Activated CD8-positive, alpha-beta memory T cell treated with anti-CD3 and anti-CD28 coated beads for 24 hours (primary cell): ENCODE measurements at regions not wholly inside any gene's neighbourhood (a gene's known extent, or its start where the extent isn't known, plus 50 kb on each side); places are given as distances from the start of the nearest gene placed in this dataset.

ENCODE experiments used
- DNase-seq: peaks from one replicate; pipeline ENCODE4 v3.0.0-alpha.2; 2020

GRCh38 chr12:34292736-34293625, 270.7 kb downstream of the ALG10 start:
- no peak for DNase-seq

GRCh38 chr12:34294137-34294536, 271.8 kb downstream of the ALG10 start:
- DNase-seq = no peak

GRCh38 chr12:34294671-34295365, 272.5 kb downstream of the ALG10 start:
- no peak for DNase-seq

DNA sequence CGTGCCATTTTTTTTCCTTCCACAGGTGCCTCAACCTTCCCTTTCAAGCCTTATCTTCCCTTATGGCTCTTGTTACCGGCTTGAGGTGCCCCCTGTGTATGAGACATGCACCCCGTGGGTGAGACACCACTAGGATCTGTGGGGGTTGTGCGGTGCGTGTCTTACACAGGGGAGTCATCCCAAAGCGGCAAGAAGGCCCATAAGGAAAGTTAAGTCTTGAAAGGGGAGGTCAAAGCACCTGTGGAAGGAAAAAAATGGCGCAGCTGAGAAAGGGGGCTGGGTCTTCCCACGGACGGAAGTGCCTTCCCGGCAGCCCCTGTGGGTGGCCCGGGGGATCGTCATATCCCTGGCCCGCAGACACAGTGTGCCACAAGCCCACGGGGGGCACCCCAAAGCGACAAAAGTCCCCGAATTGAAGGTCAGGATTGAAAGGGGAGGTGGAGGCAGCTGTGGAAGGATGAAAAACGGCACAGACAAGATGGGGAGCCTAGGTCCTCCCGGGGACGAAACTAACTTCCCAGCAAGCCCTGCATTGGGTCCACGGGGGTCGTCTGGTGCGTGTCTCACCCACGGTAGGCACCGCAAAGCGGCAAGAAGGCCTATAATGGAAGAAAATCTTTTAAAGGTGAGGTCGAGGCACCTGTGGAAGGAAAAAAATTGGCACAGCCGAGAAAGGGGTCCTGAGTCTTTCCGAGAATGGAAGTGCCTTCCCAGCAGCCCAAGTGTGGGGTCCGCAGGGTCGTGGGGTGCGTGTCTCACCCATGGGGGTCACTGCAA, 273.3 kb downstream of the ALG10 start:
- DNase-seq = no peak

DNA sequence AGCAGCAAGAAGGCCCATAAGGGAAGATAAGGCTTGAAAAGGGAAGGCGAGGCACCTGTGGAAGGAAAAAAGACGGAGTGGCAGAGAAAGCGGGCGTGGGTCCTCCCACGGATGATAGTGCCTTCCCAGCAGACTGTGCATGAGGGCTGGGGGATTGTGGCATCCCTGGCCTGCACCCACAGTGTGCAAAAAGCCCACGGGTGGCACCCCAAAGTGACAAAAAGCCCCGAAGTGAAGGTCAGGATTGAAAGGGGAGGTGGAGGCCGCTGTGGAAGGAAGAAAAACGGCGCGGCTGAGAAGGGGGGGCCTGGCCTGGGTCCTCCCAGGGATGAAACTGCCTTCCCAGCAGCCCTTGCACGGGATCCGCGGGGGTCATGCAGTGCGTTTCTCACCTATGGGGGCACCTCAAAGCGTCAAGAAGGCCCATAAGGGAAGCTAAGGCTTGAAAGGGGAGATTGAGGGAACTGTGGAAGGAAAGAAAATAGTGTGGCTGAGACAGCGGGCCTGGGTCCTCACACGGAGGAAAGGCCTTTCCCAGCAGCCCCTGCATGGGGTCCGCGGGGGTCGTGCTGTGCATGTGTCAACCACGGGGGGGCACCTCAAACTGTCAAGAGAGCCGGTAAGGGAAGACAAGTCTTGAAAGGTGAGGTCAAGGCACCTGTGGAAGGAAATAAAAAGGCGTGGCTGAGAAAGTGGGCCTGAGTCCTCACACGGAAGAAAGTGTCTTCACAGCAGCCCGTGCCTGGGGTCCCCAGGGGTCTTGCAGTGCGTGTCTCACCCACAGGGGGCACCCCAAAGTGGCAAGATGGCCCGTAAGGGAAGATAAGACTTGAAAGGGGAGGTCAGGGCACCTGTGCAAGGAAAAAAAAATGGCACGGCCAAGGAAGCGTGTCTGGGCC, 274.1 kb downstream of the ALG10 start:
- DNase-seq = no peak

DNA sequence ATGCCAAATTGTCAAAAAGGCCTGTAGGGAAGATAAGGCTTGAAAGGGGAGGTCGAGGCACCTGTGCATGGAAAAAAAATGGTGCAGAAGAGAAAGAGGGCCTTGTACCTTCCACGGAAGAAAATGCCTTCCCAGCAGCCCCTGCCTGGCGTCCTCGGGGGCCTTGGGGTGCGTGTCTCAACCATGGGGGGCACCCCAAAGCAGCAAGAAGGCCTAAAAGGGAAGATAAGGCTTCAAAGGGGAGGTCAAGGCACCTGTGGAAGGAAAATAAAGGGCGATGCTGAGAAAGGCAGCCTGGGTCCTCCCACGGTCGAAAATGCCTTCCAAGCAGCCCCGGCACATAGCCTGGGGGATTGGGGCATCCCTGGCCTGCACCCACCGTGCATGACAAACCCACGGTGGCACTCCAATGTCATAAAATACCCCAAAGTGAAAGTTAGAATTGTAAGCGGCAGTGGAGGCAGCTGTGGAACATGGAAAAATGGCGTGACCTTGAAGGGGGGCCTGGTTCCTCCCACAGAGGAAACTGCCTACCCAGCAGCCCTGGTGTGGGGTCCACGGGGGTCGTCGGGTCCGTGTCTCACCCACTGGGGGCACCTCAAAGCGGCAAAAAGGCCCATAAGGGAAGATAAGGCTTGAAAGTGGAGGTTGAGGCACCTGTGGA, 275.0 kb downstream of the ALG10 start:
- DNase-seq = no peak

DNA sequence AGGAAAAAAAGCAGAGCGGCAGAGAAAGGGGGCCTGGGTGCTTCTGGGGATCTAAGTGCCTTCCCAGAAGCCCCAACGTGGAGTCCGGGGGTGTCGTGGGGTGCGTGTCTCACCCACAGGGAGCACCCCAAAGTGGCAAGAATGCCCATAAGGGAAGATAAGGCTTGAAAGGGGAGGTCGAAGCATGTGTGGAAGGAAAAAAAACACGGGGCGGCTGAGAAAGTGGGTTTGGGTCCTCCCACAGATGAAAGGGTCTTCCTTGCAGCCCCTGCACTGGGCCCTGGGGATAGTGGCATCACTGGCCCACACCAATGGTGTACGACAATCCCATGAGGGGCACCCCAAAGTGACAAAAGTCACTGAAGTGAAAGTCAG, 275.5 kb downstream of the ALG10 start:
- DNase-seq = no peak

DNA sequence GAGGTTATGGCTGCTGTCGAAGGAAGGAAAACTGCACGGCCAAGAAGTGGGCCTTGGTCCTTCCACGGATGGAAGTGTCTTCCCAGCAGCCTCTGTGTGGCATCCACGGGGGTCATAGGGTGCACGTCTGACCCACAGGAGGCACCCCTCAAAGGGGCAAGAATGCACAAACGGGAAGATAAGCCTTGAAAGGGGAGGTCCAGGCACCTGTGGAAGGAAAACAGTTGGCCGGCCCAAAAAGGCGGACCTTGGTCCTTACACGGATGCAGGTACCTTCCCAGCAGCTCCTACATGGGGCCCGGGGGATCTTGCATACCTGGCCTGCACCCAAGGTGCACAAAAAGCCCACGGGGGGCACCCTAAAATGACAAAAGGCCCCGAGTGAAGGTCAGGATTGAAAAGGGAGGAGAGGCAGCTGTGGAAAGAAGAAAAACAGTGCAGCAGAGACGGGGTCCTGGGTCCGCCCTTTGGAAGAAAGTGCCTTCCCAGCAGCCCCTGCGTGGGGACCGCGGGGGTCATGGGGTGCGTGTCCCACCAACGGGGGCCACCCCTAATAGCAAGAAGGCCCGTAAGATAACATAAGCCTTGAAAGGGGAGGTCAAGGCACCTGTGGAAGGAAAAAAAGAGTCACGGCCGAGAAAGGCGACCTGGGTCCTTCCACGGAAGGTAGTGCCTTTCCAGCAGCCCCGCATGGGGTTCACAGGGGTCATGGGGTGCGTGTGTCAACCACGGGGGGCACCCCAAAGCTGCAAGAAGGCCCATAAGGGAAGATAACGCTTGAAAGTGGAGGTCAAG, 276.1 kb downstream of the ALG10 start:
- DNase-seq = no peak

GRCh38 chr12:34298971-34299801, 276.9 kb downstream of the ALG10 start:
- no peak for DNase-seq

DNA sequence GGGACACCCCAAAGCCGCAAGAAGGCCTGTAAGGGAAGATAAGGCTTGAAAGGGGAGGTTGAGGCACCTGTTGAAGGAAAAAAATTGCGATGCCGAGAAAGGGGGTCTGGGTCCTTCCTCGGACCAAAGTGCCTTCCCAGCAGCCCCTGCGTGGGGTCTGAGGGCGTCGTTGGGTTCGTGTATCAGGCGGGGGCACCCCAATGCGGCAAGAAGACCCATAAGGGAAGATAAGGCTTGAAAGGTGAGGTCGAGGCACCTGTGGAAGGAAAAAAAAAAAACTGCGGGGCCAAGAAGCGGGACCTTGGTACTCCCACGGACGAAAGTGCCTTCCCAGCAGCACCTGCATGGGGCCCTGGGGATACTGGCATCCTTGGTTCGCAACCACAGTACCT, 277.5 kb downstream of the ALG10 start:
- DNase-seq = no peak

GRCh38 chr12:34300376-34301250, 278.3 kb downstream of the ALG10 start:
- no peak for DNase-seq

GRCh38 chr12:34301251-34302130, 279.2 kb downstream of the ALG10 start:
- DNase-seq = no peak

GRCh38 chr12:34302131-34302885, 280.0 kb downstream of the ALG10 start:
- DNase-seq = no peak

GRCh38 chr12:34303091-34303870, 281.0 kb downstream of the ALG10 start:
- no peak for DNase-seq

GRCh38 chr12:34304001-34304400, 281.7 kb downstream of the ALG10 start:
- no peak for DNase-seq

DNA sequence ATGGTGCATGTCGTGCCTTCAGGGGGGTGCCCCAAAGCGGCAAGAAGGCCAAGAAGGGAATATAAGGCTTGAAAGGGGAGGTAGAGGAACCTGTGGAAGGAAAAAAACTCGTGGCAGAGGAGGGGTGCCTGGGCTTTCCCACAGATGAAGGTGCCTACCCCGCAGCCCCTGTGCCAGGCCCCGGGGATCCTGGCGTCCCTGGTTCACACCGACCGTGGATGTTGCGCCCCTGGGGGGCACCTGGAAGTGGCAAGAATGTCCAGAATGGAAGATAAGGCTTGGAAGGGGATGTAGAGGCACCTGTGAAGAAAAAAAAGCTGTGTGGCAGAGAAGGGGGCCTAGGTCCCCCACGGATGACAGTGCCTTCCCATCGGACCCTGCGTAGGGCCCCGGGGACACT, 282.2 kb downstream of the ALG10 start:
- DNase-seq = no peak
